ENCODE measurements at regions not wholly inside any gene's neighbourhood (a gene's known extent, or its start where the extent isn't known, plus 50 kb on each side); places are given as distances from the start of the nearest gene placed in this dataset.

GRCh38 chr9:135219676-135220600 is 132.5 kb downstream of the OLFM1 start:
- Histone ChIP-seq H3K9ac (ENCODE audit: insufficient read depth in 1 of 2, low read depth in 2 of 2, low read length in 2 of 2) (no peak overlapping the region), H3K4me2 (ENCODE audit: insufficient read depth, low read length) (no peak overlapping the region), H3K36me3 (ENCODE audit: control insufficient read depth, insufficient read depth, low read length) (no peaks in the 10 kb centered on the region), H3K9me3 (replicated peaks; ENCODE audit: control insufficient read depth, insufficient read depth, low read depth, low read length) (no peaks in the 10 kb centered on the region), H3K79me2 (ENCODE audit: control insufficient read depth, insufficient read depth, low read length) (no peaks in the 10 kb centered on the region), H3K27ac (ENCODE audit: extremely low read depth, low read depth, low read length) (no peak overlapping the region), H3K4me1 (replicated peaks in 1 of 2; ENCODE audit: control insufficient read depth in 2 of 2, insufficient read depth in 2 of 2, low read length in 2 of 2) (peaks cover 0 to 6% of the 10 kb centered on the region in 2 experiments; a peak in 1 of 5 replicates), H3K27me3 (ENCODE audit: control insufficient read depth in 2 of 2, insufficient read depth in 2 of 2, low read length in 2 of 2) (peaks cover 15 to 69% of the 10 kb centered on the region in 2 experiments; a peak in 4 of 5 replicates), H2AFZ (ENCODE audit: low read depth, low read length) (no peak overlapping the region), H3K9me1 (ENCODE audit: control insufficient read depth, insufficient read depth, low read length) (no peaks in the 10 kb centered on the region), H4K20me1 (replicated peaks; ENCODE audit: control insufficient read depth, insufficient read depth, low read length) (peaks cover 3% of the 10 kb centered on the region; the same call in 1 of the 2 replicates), H3K4me3 (no peak overlapping the region)
- intact Hi-C loops (cut with micrococcal nuclease), result no loop called here
- FAIRE-seq, result no peak
- in situ Hi-C loops (cut with MboI), result no loop called here
- no TSS peak for BruUV-seq (replicated peaks)
- WGBS (ENCODE audit: insufficient coverage, low coverage, missing lambda C conversion rate), result 14% methylated on average over 20 of the region's 21 CpGs
- POLR2A ChIA-PET, result interaction anchor here (0.9 kb wide), 1 partner anchor 9 kb away, joined by 3 read pairs; no protein-coding TSS in a partner anchor
- ATAC-seq, result no peak
- no peak for DNase-seq (ENCODE audit: extremely low read depth in 1 of 4, low spot score in 3 of 4)
- TF ChIP-seq ZNF24 (IDR thresholded peaks at IDR 0.05) (peak; percentile 86), FOXJ3 (CRISPR knock-in tag; IDR thresholded peaks at IDR 0.05) (no peak)
- CTCF ChIA-PET (ENCODE audit: low intra/inter-chr PET ratio), result no interaction called here

All from K562 (cell line).